ENCODE measurements at regions not wholly inside any gene's neighbourhood (a gene's known extent, or its start where the extent isn't known, plus 50 kb on each side); places are given as distances from the start of the nearest gene placed in this dataset.

DNA sequence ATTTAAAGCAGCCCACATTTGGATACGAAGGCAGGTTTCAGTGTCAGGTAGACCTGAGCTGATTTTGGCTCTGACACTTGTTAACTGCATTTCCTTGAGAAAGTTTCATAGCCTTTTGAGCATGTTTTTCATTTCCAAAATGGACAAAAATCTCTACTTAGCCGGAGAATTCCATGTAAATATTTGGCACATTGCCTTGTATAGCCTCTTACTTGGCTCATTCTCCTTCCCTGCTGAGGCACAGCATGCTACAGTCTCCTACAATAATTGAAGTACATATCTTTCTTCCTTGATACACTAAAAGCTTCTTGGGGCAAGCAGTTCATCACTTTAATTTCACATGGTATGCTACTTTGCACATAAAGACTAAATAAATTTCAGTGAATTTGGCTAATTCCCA lies 772.2 kb upstream of the CHAC2 start:
- no peak overlapping the region for H3K27ac ChIP-seq
- no peak overlapping the region for H3K4me3 ChIP-seq
- H3K9me3 ChIP-seq, result peaks cover 0 to 12% of the 10 kb centered on the region in 2 donors
- TF ChIP-seq CTCF (IDR thresholded peaks at IDR 0.05), result no peak
- no peaks in the 10 kb centered on the region for H3K4me1 ChIP-seq
- DNase-seq (peak in 1 of 4 donors; percentile 9), ATAC-seq (no peak)
- no peaks in the 10 kb centered on the region for H3K36me3 ChIP-seq
- intact Hi-C loops (cut with DNase I), result no loop called here
- H3K27me3 ChIP-seq, result no peaks in the 10 kb centered on the region

GRCh38 chr2:52976143-52976949 lies 791.3 kb upstream of the CHAC2 start:
- intact Hi-C loops (cut with DNase I), result no loop called here
- H3K27me3 ChIP-seq, result no peaks in the 10 kb centered on the region
- DNase-seq (peak in 1 of 4 donors; percentile 6), ATAC-seq (no peak)
- no peaks in the 10 kb centered on the region for H3K9me3 ChIP-seq
- H3K4me3 ChIP-seq, result no peak overlapping the region
- no peak overlapping the region for H3K27ac ChIP-seq
- TF ChIP-seq CTCF (IDR thresholded peaks at IDR 0.05), result peak in 1 of 2 donors; percentile 12
- no peaks in the 10 kb centered on the region for H3K4me1 ChIP-seq
- no peaks in the 10 kb centered on the region for H3K36me3 ChIP-seq

DNA sequence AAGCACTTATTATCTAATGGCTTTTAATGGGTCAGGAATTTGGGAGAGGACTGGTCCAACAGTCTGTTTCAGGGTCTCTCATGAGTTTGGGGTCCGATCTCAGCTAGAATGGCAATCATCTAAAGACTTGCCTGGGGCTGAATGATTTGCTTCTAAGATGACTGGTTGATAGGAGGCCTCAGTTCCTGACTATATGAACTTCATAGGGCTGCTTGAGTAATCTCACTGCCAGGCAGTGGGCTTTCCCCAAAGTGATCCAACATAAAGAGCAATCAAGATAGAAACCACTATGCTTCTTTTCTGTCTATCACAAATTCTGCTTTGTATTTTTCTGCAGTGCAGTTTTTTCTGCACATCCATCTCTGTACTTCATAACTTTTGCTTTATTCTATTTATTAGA lies 793.5 kb upstream of the CHAC2 start:
- H3K4me1 ChIP-seq, result no peaks in the 10 kb centered on the region
- TF ChIP-seq CTCF (IDR thresholded peaks at IDR 0.05), result no peak
- no peaks in the 10 kb centered on the region for H3K27me3 ChIP-seq
- ATAC-seq (no peak), DNase-seq (no peak)
- no peak overlapping the region for H3K4me3 ChIP-seq
- H3K36me3 ChIP-seq, result no peaks in the 10 kb centered on the region
- no peak overlapping the region for H3K27ac ChIP-seq
- no peaks in the 10 kb centered on the region for H3K9me3 ChIP-seq
- intact Hi-C loops (cut with DNase I), result no loop called here

GRCh38 chr2:52970642-52971041 lies 797.0 kb upstream of the CHAC2 start:
- ATAC-seq (no peak), DNase-seq (no peak)
- no peak overlapping the region for H3K4me3 ChIP-seq
- H3K27ac ChIP-seq, result no peak overlapping the region
- no peaks in the 10 kb centered on the region for H3K36me3 ChIP-seq
- no peaks in the 10 kb centered on the region for H3K4me1 ChIP-seq
- no peaks in the 10 kb centered on the region for H3K9me3 ChIP-seq
- H3K27me3 ChIP-seq, result no peaks in the 10 kb centered on the region
- no peak for TF ChIP-seq CTCF (IDR thresholded peaks at IDR 0.05)
- intact Hi-C loops (cut with DNase I), result no loop called here

DNA sequence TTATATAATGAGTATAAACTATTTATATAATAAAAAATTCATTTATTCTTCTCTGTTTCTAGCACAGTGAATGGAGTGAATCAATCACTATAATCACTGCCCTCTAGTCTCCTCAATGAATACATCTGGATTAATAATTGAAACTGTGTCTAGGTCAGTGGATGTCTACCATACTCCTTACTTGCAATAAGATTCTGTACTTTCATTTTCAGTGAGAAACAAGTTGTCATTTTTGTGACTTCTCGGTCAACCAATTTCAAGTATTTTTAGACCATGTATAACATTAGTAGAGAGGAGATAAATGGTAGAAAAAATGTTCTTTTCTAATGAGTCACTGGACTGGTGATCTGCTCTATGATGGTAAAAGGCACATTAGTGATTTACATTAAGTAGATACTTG lies 799.6 kb upstream of the CHAC2 start:
- intact Hi-C loops (cut with DNase I), result no loop called here
- no peak for TF ChIP-seq CTCF (IDR thresholded peaks at IDR 0.05)
- Histone ChIP-seq H3K27ac (no peak overlapping the region), H3K36me3 (no peaks in the 10 kb centered on the region), H3K9me3 (no peaks in the 10 kb centered on the region), H3K27me3 (no peaks in the 10 kb centered on the region), H3K4me1 (no peaks in the 10 kb centered on the region), H3K4me3 (no peak overlapping the region)
- ATAC-seq (no peak), DNase-seq (no peak)
